ENCODE measurements at regions not wholly inside any gene's neighbourhood (a gene's known extent, or its start where the extent isn't known, plus 50 kb on each side); places are given as distances from the start of the nearest gene placed in this dataset.

GRCh38 chr10:64537112-64537511 is 1015.9 kb downstream of the REEP3 start:
- no peaks in the 10 kb centered on the region for H3K27me3 ChIP-seq
- no peak overlapping the region for H3K27ac ChIP-seq
- no peaks in the 10 kb centered on the region for H3K36me3 ChIP-seq
- no peaks in the 10 kb centered on the region for H3K9me3 ChIP-seq
- no peaks in the 10 kb centered on the region for H3K4me1 ChIP-seq (ENCODE audit: control insufficient read depth in 1 of 2, insufficient read depth in 1 of 2, low read depth in 1 of 2, low read length in 1 of 2)
- no peak overlapping the region for H3K4me3 ChIP-seq (ENCODE audit: low read depth in 1 of 2, low read length in 1 of 2)
- no peak for TF ChIP-seq CTCF (IDR thresholded peaks at IDR 0.05)

GRCh38 chr10:64537928-64538327 is 1016.7 kb downstream of the REEP3 start:
- Histone ChIP-seq H3K27ac (no peak overlapping the region), H3K4me1 (ENCODE audit: control insufficient read depth in 1 of 2, insufficient read depth in 1 of 2, low read depth in 1 of 2, low read length in 1 of 2) (no peaks in the 10 kb centered on the region), H3K4me3 (ENCODE audit: low read depth in 1 of 2, low read length in 1 of 2) (no peak overlapping the region), H3K9me3 (no peaks in the 10 kb centered on the region), H3K27me3 (no peaks in the 10 kb centered on the region), H3K36me3 (no peaks in the 10 kb centered on the region)
- no peak for TF ChIP-seq CTCF (IDR thresholded peaks at IDR 0.05)

- H3K9me3 ChIP-seq, result no peaks in the 10 kb centered on the region
- H3K4me1 ChIP-seq (ENCODE audit: control insufficient read depth in 1 of 2, insufficient read depth in 1 of 2, low read depth in 1 of 2, low read length in 1 of 2), result no peaks in the 10 kb centered on the region
- no peaks in the 10 kb centered on the region for H3K36me3 ChIP-seq
- no peak overlapping the region for H3K27ac ChIP-seq
- no peak for TF ChIP-seq CTCF (IDR thresholded peaks at IDR 0.05)
- H3K4me3 ChIP-seq (ENCODE audit: low read depth in 1 of 2, low read length in 1 of 2), result no peak overlapping the region
- no peaks in the 10 kb centered on the region for H3K27me3 ChIP-seq
Observed at GRCh38 chr10:64546073-64546472, 1024.9 kb downstream of the REEP3 start.

GRCh38 chr10:64547168-64547567 is 1026.0 kb downstream of the REEP3 start:
- no peak overlapping the region for H3K4me3 ChIP-seq (ENCODE audit: low read depth in 1 of 2, low read length in 1 of 2)
- no peak for TF ChIP-seq CTCF (IDR thresholded peaks at IDR 0.05)
- H3K9me3 ChIP-seq, result no peaks in the 10 kb centered on the region
- no peak overlapping the region for H3K27ac ChIP-seq
- no peaks in the 10 kb centered on the region for H3K27me3 ChIP-seq
- H3K4me1 ChIP-seq (ENCODE audit: control insufficient read depth in 1 of 2, insufficient read depth in 1 of 2, low read depth in 1 of 2, low read length in 1 of 2), result no peaks in the 10 kb centered on the region
- H3K36me3 ChIP-seq, result no peaks in the 10 kb centered on the region

GRCh38 chr10:64555666-64556065 is 1034.5 kb downstream of the REEP3 start:
- no peaks in the 10 kb centered on the region for H3K4me1 ChIP-seq (ENCODE audit: control insufficient read depth in 1 of 2, insufficient read depth in 1 of 2, low read depth in 1 of 2, low read length in 1 of 2)
- no peak for TF ChIP-seq CTCF (IDR thresholded peaks at IDR 0.05)
- no peak overlapping the region for H3K27ac ChIP-seq
- H3K4me3 ChIP-seq (ENCODE audit: low read depth in 1 of 2, low read length in 1 of 2), result no peak overlapping the region
- H3K36me3 ChIP-seq, result no peaks in the 10 kb centered on the region
- no peaks in the 10 kb centered on the region for H3K9me3 ChIP-seq
- H3K27me3 ChIP-seq, result no peaks in the 10 kb centered on the region
